Astrocyte (in vitro differentiated cells and primary cell): ENCODE measurements at regions not wholly inside any gene's neighbourhood (a gene's known extent, or its start where the extent isn't known, plus 50 kb on each side); places are given as distances from the start of the nearest gene placed in this dataset.
"Not testable (repeated sequence)": the region's sequence is repeated elsewhere in the genome, so short reads cannot be mapped to it uniquely, and the experiment has no call there.

Source experiments
- DNase-seq: peaks from one replicate; pipeline ENCODE4 v3.0.0-alpha.2; 2010; ENCODE audit warnings: low read depth
- FAIRE-seq: peaks from 2 replicates; lab custom pipeline; 2011; peaks lifted over from hg19 to GRCh38; lab: Jason Lieb, UNC
- H2AFZ ChIP-seq: 2 replicates; pipeline ENCODE4 v1.6.0; 2012; ENCODE audit warnings: low read depth, low read length, inconsistent platforms
- H3K27ac ChIP-seq: 2 replicates; pipeline ENCODE4 v1.5.1; 2011; ENCODE audit warnings: low read depth, low read length, inconsistent platforms
- H3K27me3 ChIP-seq: 2 replicates; pipeline ENCODE4 v1.6.0; 2011; ENCODE audit warnings: low read length, inconsistent platforms; ENCODE audit not compliant: insufficient read depth
- H3K36me3 ChIP-seq: 2 replicates; pipeline ENCODE4 v1.5.1; 2011; ENCODE audit warnings: low read length, inconsistent platforms; ENCODE audit not compliant: insufficient read depth
- H3K4me1 ChIP-seq: 2 replicates; pipeline ENCODE4 v1.5.1; 2011; ENCODE audit warnings: low read length, inconsistent platforms; ENCODE audit not compliant: insufficient read depth
- H3K4me2 ChIP-seq: 2 replicates; pipeline ENCODE4 v1.6.0; 2012; ENCODE audit warnings: low read length, inconsistent platforms
- H3K4me3 ChIP-seq: 2 replicates; pipeline ENCODE4 v1.5.1; 2011; ENCODE audit warnings: low read depth, mild to moderate bottlenecking, low read length, inconsistent platforms; ENCODE audit not compliant: insufficient read depth
- H3K79me2 ChIP-seq: 2 replicates; pipeline ENCODE4 v1.6.0; 2012; ENCODE audit warnings: mild to moderate bottlenecking, low read length, inconsistent platforms; ENCODE audit not compliant: insufficient read depth
- H3K9ac ChIP-seq: 2 replicates; pipeline ENCODE4 v1.6.0; 2012; ENCODE audit warnings: mild to moderate bottlenecking, low read length, inconsistent platforms
- H3K9me3 ChIP-seq: 2 replicates; pipeline ENCODE4 v1.5.1; 2012; ENCODE audit warnings: low read depth, mild to moderate bottlenecking, low read length, inconsistent platforms; ENCODE audit not compliant: insufficient read depth
- H4K20me1 ChIP-seq: 2 replicates; pipeline ENCODE4 v1.6.0; 2012; ENCODE audit warnings: low read length, inconsistent platforms; ENCODE audit not compliant: insufficient read depth
- H3K27ac Mint-ChIP-seq: one replicate; pipeline ENCODE4 v1.8.0; 2021; ENCODE audit warnings: mild to moderate bottlenecking, mixed read lengths; ENCODE audit not compliant: unreplicated experiment
- H3K27me3 Mint-ChIP-seq: one replicate; pipeline ENCODE4 v1.8.0; 2021; ENCODE audit warnings: low read depth, mixed read lengths; ENCODE audit not compliant: unreplicated experiment
- H3K36me3 Mint-ChIP-seq: one replicate; pipeline ENCODE4 v1.8.0; 2021; ENCODE audit warnings: low read depth, mixed read lengths; ENCODE audit not compliant: unreplicated experiment
- H3K4me1 Mint-ChIP-seq: one replicate; pipeline ENCODE4 v1.8.0; 2021; ENCODE audit warnings: low read depth, mixed read lengths; ENCODE audit not compliant: unreplicated experiment
- H3K4me3 Mint-ChIP-seq: one replicate; pipeline ENCODE4 v1.8.0; 2021; ENCODE audit warnings: mild to moderate bottlenecking, moderate library complexity, mixed read lengths; ENCODE audit not compliant: unreplicated experiment
- H3K9me3 Mint-ChIP-seq: one replicate; pipeline ENCODE4 v1.8.0; 2021; ENCODE audit warnings: mild to moderate bottlenecking, mixed read lengths; ENCODE audit not compliant: unreplicated experiment
- EZH2 ChIP-seq: IDR thresholded peaks from 2 replicates; pipeline ENCODE4 v1.6.1; 2012; ENCODE audit warnings: mild to moderate bottlenecking, low read length, inconsistent platforms; ENCODE audit not compliant: insufficient read depth
- TF ChIP-seq, protein P1 (sequence below): IDR thresholded peaks from 2 replicates; pipeline ENCODE4 v1.5.1; 2011; ENCODE audit warnings: low read depth, mild to moderate bottlenecking, inconsistent platforms, low read length, moderate library complexity; ENCODE audit not compliant: insufficient read depth

DNA sequence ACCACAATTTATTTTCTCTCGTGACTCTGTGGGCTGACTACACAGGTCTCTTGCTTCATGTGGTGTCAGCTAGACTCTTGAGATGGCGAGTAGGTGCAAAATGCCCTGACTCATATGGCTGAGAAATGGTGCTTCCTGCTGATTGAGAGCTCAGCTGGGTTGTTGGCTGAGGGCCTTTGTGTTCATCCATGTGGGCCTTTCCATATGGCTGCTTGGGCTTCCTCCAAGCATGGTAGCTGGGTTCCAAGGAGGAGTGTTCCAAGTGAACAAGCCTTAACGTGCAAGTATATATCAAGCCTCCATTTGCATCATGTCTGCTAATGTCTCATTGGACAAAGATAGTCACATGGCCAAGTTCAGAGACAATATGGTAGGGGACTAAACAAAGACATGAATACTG lies 164.0 kb downstream of the PDCD6IP start:
- H3K4me2 ChIP-seq = no peak overlapping the region
- H3K79me2 ChIP-seq = no peaks in the 10 kb centered on the region
- Mint-ChIP-seq H3K9me3 (peaks cover 4% of the 10 kb centered on the region), H3K27ac (no peak overlapping the region), H3K27me3 (no peaks in the 10 kb centered on the region), H3K36me3 (no peaks in the 10 kb centered on the region), H3K4me3 (no peak overlapping the region), H3K4me1 (no peaks in the 10 kb centered on the region)
- H2AFZ ChIP-seq = no peak overlapping the region
- no peaks in the 10 kb centered on the region for H3K36me3 ChIP-seq
- H3K27me3 ChIP-seq = no peaks in the 10 kb centered on the region
- no peaks in the 10 kb centered on the region for H4K20me1 ChIP-seq
- DNase-seq (no peak), FAIRE-seq (no peak)
- H3K4me1 ChIP-seq = no peaks in the 10 kb centered on the region
- no peak overlapping the region for H3K9ac ChIP-seq
- H3K27ac ChIP-seq = no peak overlapping the region
- H3K4me3 ChIP-seq = no peak overlapping the region
- TF ChIP-seq, protein P1, sequence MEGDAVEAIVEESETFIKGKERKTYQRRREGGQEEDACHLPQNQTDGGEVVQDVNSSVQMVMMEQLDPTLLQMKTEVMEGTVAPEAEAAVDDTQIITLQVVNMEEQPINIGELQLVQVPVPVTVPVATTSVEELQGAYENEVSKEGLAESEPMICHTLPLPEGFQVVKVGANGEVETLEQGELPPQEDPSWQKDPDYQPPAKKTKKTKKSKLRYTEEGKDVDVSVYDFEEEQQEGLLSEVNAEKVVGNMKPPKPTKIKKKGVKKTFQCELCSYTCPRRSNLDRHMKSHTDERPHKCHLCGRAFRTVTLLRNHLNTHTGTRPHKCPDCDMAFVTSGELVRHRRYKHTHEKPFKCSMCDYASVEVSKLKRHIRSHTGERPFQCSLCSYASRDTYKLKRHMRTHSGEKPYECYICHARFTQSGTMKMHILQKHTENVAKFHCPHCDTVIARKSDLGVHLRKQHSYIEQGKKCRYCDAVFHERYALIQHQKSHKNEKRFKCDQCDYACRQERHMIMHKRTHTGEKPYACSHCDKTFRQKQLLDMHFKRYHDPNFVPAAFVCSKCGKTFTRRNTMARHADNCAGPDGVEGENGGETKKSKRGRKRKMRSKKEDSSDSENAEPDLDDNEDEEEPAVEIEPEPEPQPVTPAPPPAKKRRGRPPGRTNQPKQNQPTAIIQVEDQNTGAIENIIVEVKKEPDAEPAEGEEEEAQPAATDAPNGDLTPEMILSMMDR = no peak
- no peak for TF ChIP-seq EZH2
- H3K9me3 ChIP-seq = peaks cover 4% of the 10 kb centered on the region

DNA sequence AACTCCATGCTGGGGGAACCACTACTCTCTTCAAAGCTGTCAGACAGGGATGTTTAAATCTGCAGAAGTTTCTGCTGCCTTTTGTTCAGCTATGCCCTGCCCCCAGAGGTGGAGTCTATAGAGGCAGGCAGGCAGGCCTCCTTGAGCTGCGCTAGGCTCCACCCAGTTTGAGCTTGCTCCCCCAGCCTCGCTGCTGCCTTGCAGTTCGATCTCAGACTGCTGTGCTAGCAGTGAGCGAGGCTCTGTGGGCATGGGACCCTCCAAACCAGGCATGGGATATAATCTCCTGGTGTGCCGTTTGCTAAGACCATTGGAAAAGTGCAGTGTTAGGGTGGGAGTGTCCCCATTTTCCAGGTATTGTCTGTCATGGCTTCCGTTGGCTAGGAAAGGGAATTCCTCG lies 171.8 kb downstream of the PDCD6IP start:
- not testable (repeated sequence) for H3K27ac Mint-ChIP-seq, H3K36me3 Mint-ChIP-seq, DNase-seq, H4K20me1 ChIP-seq, H3K79me2 ChIP-seq, H3K4me3 Mint-ChIP-seq, H2AFZ ChIP-seq, H3K4me1 ChIP-seq, H3K36me3 ChIP-seq, H3K4me3 ChIP-seq, H3K4me2 ChIP-seq, FAIRE-seq, H3K27me3 ChIP-seq, H3K9ac ChIP-seq, H3K9me3 ChIP-seq, H3K4me1 Mint-ChIP-seq, H3K27ac ChIP-seq, H3K27me3 Mint-ChIP-seq
- H3K9me3 Mint-ChIP-seq = peaks cover 11% of the 10 kb centered on the region

DNA sequence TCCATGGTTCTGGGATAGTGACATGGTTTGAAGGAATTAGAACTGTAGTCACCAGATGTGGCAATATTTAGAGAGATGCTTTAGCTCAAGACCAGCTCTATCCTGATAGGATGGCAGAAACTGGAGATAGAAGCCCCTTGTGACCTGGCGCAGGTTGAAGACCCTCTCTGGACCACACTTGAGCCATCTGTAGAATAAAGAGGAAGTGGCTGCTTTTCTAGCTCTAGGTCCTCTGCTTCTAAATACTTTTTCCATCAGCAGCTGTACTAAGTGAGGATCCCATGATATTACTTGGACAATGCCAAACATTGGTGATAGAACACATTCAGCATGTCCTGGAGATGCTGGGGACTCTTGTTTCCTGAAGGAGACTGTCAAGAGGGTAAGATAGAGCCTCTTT lies 172.6 kb downstream of the PDCD6IP start:
- Histone ChIP-seq H3K9ac (no peak overlapping the region), H3K36me3 (no peaks in the 10 kb centered on the region), H2AFZ (no peak overlapping the region), H3K27ac (no peak overlapping the region), H3K4me2 (no peak overlapping the region), H3K79me2 (no peaks in the 10 kb centered on the region), H3K4me1 (no peaks in the 10 kb centered on the region), H4K20me1 (no peaks in the 10 kb centered on the region), H3K27me3 (no peaks in the 10 kb centered on the region), H3K4me3 (no peak overlapping the region), H3K9me3 (no peaks in the 10 kb centered on the region)
- no peaks in the 10 kb centered on the region for H3K27me3 Mint-ChIP-seq
- H3K36me3 Mint-ChIP-seq = no peaks in the 10 kb centered on the region
- no peak overlapping the region for H3K4me3 Mint-ChIP-seq
- H3K4me1 Mint-ChIP-seq = no peaks in the 10 kb centered on the region
- FAIRE-seq = no peak
- H3K9me3 Mint-ChIP-seq = peaks cover 11% of the 10 kb centered on the region
- DNase-seq = no peak
- TF ChIP-seq EZH2 = no peak
- TF ChIP-seq, protein P1 = no peak
- no peak overlapping the region for H3K27ac Mint-ChIP-seq
